ENCODE measurements at regions not wholly inside any gene's neighbourhood (a gene's known extent, or its start where the extent isn't known, plus 50 kb on each side); places are given as distances from the start of the nearest gene placed in this dataset.

DNA sequence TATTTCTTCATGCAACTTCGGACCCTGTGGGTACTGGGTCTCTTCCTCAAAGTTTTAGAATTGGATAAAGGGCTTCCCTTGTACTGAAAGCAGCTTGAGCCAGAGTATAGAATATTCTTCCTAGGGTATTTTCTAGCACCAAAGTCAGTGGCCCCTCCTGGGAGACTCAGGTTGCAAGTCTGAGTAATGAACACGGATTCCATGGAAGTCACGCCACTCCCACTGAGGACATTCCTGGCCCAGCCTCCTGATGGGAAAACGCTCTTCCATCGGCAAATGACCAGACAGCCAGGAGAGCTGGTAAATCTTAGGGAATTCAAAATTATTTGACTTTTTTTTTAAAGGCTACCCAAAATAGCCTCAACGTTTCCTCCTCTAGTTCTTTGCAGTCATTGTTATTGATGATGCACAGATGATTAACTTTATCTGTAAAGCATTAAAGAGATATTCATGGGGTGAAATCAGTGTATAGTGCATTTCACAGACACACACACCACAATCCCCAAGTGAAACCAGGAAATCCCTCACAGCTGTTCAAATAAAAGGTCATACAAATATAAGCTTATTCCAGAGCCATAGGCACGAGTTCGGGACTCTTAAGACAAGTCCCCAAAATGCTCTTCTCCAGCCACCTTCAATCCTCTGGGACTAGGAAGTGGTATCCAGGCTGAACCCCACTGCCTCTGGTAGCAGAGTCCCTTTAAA lies 248.8 kb downstream of the SOD2 start:
- DNase-seq: no peak
- Histone ChIP-seq H3K27ac (no peak overlapping the region), H3K27me3 (replicated peaks in 1 of 7) (peaks cover 0 to 30% (median 0%) of the 10 kb centered on the region in 7 donors), H3K9me3 (no peaks in the 10 kb centered on the region), H3K36me3 (no peaks in the 10 kb centered on the region), H3K4me3 (no peak overlapping the region), H3K4me1 (no peaks in the 10 kb centered on the region)
- TF ChIP-seq, protein P1, sequence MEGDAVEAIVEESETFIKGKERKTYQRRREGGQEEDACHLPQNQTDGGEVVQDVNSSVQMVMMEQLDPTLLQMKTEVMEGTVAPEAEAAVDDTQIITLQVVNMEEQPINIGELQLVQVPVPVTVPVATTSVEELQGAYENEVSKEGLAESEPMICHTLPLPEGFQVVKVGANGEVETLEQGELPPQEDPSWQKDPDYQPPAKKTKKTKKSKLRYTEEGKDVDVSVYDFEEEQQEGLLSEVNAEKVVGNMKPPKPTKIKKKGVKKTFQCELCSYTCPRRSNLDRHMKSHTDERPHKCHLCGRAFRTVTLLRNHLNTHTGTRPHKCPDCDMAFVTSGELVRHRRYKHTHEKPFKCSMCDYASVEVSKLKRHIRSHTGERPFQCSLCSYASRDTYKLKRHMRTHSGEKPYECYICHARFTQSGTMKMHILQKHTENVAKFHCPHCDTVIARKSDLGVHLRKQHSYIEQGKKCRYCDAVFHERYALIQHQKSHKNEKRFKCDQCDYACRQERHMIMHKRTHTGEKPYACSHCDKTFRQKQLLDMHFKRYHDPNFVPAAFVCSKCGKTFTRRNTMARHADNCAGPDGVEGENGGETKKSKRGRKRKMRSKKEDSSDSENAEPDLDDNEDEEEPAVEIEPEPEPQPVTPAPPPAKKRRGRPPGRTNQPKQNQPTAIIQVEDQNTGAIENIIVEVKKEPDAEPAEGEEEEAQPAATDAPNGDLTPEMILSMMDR (IDR thresholded peaks at IDR 0.05 in 8 of 11, conservative IDR thresholded peaks at IDR 0.05 in 3 of 11): no peak
- TF ChIP-seq POLR2A (IDR thresholded peaks at IDR 0.05) (no peak), POLR2AphosphoS5 (IDR thresholded peaks at IDR 0.05) (no peak)
- intact Hi-C loops (cut with DNase I; ENCODE audit: low total_unique reads): no loop called here
- 72 to 86% (median 82%) methylated on average over 8 of the region's 8 CpGs for WGBS, 5 donors

DNA sequence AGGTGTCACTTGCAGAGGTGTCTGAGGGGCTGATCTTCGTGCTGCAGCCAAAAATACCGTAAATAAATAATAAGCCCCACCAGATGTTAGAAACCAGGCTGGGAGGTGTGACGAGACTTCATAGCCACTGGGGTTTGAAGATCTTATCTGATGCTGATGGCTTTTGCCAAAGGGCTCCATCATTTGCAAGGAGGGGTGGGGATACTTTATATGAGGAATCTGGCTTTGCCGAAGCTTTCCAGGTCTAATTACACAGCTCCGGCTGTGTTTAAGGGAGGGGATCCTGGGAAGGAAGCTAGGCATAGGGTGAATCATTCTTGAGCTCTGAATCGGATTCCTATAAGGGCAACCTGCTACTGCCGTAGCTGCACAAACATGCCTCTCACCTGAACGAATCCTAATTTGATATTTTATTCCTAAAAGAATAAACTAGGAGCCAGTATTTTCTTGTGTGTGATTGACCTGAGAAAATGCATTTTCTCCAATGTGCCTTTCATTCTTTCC lies 249.6 kb downstream of the SOD2 start:
- no peak for DNase-seq
- H3K36me3 ChIP-seq: no peaks in the 10 kb centered on the region
- 55 to 62% (median 58%) methylated on average over 8 of the region's 8 CpGs for WGBS, 5 donors
- no peaks in the 10 kb centered on the region for H3K4me1 ChIP-seq
- intact Hi-C loops (cut with DNase I; ENCODE audit: low total_unique reads): no loop called here
- no peak overlapping the region for H3K4me3 ChIP-seq
- peaks cover 0 to 30% (median 0%) of the 10 kb centered on the region in 7 donors for H3K27me3 ChIP-seq (replicated peaks in 1 of 7)
- no peaks in the 10 kb centered on the region for H3K9me3 ChIP-seq
- H3K27ac ChIP-seq: no peak overlapping the region
- TF ChIP-seq POLR2A (IDR thresholded peaks at IDR 0.05): no peak
- no peak for TF ChIP-seq POLR2AphosphoS5 (IDR thresholded peaks at IDR 0.05)
- TF ChIP-seq, protein P1 (IDR thresholded peaks at IDR 0.05 in 8 of 11, conservative IDR thresholded peaks at IDR 0.05 in 3 of 11): no peak

DNA sequence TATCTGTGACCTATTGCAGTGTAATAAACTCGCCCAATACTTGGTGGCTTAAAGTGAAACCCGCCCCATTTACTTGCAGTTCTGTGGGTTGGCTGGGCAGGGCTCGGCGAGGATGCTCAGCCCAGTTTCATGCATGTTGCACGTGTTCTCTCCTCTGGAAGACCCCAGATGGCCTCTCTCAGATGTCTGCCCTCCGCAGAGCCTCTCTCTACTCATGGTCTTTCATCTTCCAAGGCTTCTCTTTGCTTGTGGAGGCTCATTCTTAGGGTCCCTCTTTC lies 251.4 kb downstream of the SOD2 start:
- Histone ChIP-seq H3K9me3 (no peaks in the 10 kb centered on the region), H3K27ac (no peak overlapping the region), H3K27me3 (replicated peaks in 1 of 7) (peaks cover 0 to 30% (median 0%) of the 10 kb centered on the region in 7 donors), H3K36me3 (no peaks in the 10 kb centered on the region), H3K4me3 (no peak overlapping the region), H3K4me1 (no peaks in the 10 kb centered on the region)
- intact Hi-C loops (cut with DNase I; ENCODE audit: low total_unique reads): no loop called here
- WGBS, 5 donors: 80 to 86% (median 84%) methylated on average over 6 of the region's 6 CpGs
- TF ChIP-seq POLR2A (IDR thresholded peaks at IDR 0.05) (no peak), POLR2AphosphoS5 (IDR thresholded peaks at IDR 0.05) (no peak)
- TF ChIP-seq, protein P1 (IDR thresholded peaks at IDR 0.05 in 8 of 11, conservative IDR thresholded peaks at IDR 0.05 in 3 of 11): no peak
- DNase-seq: no peak

DNA sequence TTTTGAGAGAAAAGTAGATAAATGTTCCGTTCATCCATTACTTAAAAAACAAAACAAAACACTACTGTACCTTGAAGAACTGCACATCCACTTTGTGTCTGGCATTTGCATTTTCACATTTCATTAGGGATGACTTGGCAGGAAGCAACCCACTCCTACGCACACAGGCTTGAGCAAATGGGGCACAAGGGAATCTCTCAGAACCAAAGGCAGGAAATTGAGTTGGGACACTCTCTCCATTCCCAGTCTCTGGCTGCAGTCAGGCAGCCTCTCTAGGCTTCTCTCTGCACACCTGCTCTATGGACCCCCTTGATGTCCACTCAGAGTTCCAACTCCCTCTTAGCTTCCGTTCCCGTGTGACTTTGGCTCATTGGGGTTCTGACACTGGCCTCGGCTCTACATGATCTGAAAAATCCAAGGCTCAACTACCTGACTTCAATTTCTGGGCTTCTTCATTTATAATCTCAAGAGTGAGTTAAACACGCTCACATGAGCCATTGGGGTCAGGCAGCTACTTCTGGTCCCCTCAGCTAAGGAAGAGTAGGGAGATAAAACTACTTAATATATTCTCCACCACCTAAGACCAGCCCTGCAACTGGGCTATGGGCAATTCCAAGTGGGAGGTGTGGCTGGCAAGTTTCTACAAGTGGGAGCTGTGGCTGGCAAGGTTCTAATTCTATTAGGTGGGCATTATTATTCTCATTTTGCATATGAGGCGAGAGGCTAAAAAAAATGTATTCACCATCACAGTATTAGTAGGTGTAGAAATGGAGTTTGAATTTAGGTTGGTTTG lies 251.9 kb downstream of the SOD2 start:
- no peak for DNase-seq
- intact Hi-C loops (cut with DNase I; ENCODE audit: low total_unique reads): no loop called here
- Histone ChIP-seq H3K4me3 (no peak overlapping the region), H3K36me3 (no peaks in the 10 kb centered on the region), H3K4me1 (no peaks in the 10 kb centered on the region), H3K27me3 (replicated peaks in 1 of 7) (peaks cover 0 to 29% (median 0%) of the 10 kb centered on the region in 7 donors), H3K9me3 (no peaks in the 10 kb centered on the region), H3K27ac (no peak overlapping the region)
- TF ChIP-seq, protein P1 (IDR thresholded peaks at IDR 0.05 in 8 of 11, conservative IDR thresholded peaks at IDR 0.05 in 3 of 11): no peak
- no peak for TF ChIP-seq POLR2AphosphoS5 (IDR thresholded peaks at IDR 0.05)
- TF ChIP-seq POLR2A (IDR thresholded peaks at IDR 0.05): no peak
- WGBS, 5 donors: 75 to 93% (median 84%) methylated on average over 7 of the region's 7 CpGs

Measured in spleen (tissue), 11 donors.